EH (cell line): ENCODE measurements at regions not wholly inside any gene's neighbourhood (a gene's known extent, or its start where the extent isn't known, plus 50 kb on each side); places are given as distances from the start of the nearest gene placed in this dataset.
"Not testable (repeated sequence)": the region's sequence is repeated elsewhere in the genome, so short reads cannot be mapped to it uniquely, and the experiment has no call there.

ENCODE experiments used
- DNase-seq: peaks from one replicate; pipeline ENCODE4 v3.0.0-alpha.2; 2015; ENCODE audit warnings: low read depth

DNA sequence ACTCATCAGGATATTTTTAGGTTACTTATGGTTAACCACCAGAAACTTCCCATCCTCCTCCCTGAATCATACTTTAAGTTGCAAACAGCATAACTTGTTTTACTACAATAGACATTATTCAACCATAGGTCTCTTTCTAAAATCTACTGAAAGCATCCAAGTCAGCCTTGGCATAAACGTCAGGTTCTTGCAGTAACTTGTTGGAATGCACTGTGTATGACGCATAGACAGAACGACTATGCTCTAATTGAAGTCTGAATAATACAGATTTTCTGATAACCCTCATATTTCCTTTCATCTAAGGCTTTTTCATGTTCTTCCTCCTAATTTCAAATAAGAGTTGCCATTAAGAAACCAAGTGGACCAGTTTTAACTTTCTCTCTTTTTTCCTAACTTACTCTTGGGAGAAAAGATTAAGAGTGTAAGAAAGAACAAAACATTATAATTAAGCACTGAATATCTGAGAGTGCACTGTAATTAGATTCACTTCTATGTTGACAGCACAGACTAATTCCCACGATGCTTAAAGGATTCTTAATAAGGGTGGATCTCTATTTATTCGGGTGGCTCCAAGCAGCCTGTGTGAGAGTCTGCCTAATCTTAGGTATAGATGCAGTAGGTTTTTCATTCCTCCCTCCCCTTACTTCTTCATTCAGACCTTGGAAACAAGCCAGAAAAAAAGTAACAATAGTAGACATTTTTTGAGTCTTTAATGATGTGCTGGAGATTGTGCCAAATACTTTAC is 1100.1 kb downstream of the EPHA3 start:
- not testable (repeated sequence) for DNase-seq

- no peak for DNase-seq
Observed at GRCh38 chr3:90221900-90222299, 1114.5 kb downstream of the EPHA3 start.

DNA sequence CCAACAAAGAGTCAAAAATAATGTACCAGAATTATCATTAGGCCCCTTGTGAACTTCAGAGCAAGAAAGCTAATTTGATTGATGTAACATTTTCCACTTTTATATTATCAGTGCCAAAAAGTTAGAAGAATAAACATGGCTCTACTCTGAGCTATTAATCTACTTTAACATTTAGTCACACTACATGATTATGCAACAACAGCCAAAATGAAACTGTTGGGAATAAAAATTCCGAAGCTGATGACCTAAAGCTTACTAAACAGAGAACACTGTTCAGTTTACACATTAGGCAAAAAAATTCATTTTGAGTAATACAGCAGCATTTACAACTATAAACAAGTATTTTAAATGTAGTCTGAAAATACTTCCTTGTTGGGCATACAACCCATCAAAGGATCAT is 1134.1 kb downstream of the EPHA3 start:
- no peak for DNase-seq

DNA sequence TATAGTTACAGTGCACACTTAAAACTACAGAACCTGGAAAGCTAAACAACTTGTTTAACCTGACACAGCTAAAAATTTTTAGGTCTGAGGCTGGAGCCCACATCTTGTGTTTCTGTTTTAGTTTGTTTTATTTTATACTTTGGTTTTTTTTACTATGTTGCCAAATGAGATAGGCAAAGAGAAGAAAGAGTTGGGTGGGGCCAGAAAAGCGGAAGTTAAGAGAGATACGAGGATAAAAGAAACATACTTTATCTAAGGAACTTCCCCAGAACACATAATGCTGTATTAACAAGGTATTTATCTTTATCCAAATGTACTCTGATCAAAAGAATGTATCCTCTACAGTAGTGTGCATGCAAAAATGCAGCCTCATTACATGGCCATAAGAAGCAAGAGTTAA is 1145.7 kb downstream of the EPHA3 start:
- DNase-seq, result no peak

- DNase-seq, result no peak
Observed at GRCh38 chr3:90261481-90262433, 1154.3 kb downstream of the EPHA3 start.
